ENCODE measurements at regions not wholly inside any gene's neighbourhood (a gene's known extent, or its start where the extent isn't known, plus 50 kb on each side); places are given as distances from the start of the nearest gene placed in this dataset.

DNA sequence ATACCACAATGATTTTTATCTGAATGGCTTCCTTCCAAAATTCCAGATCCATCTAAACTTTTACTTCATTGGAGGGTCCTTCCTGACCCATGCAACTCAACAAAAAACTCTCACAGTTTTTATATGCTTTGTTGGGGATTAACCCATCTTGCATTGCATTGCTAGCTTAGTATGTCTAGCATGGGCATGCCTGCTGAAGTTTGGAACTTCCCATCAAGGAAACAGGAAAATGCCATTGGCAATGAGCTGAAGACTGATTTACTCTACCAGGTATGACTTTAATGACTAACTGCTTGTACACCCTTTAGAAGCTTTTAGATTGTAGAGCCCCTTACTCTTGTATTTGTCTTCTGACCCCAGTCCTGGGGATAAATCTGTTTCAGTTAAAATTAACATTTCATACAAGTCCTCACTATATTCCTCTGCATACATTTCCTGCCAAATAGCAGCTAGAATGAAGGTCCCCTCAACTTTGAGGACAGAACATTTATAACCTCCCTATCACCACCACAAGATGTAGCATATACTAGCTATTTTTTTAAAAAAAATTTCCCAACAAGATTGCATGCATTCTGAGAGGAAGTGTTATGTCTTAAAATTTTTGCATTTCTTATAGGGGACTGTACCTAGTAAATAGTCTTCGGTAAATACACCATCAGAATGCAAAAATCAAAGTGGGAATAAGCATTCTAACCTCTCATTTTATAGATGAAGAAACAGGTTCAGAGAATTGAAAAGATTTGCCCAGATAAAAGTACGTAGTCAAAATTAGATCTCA lies 52.5 kb upstream of the ATXN3L start:
- Histone ChIP-seq H3K27me3 (ENCODE audit: insufficient read depth) (no peaks in the 10 kb centered on the region), H3K9me3 (no peaks in the 10 kb centered on the region), H3K79me2 (ENCODE audit: insufficient read depth) (no peaks in the 10 kb centered on the region), H3F3A (replicated peaks; ENCODE audit: insufficient read depth) (peaks cover 30% of the 10 kb centered on the region), H3K36me3 (replicated peaks in 1 of 2; ENCODE audit: control insufficient read depth in 1 of 2, insufficient read depth in 2 of 2, low read length in 1 of 2) (no peaks in the 10 kb centered on the region), H2AFZ (ENCODE audit: low read depth) (no peak overlapping the region), H3K27ac (ENCODE audit: low read depth in 2 of 2, low read length in 1 of 2) (peak overlapping the region in 1 of 2 experiments; percentile 94; a peak in 2 of 4 replicates), H3K4me3 (ENCODE audit: low read depth in 2 of 2, low read length in 1 of 2) (no peak overlapping the region), H3K9ac (no peak overlapping the region), H3K4me2 (no peak overlapping the region), H4K20me1 (ENCODE audit: insufficient read depth) (no peaks in the 10 kb centered on the region), H3K4me1 (ENCODE audit: control insufficient read depth in 1 of 2, insufficient read depth in 2 of 2, low read depth in 1 of 2, low read length in 1 of 2) (peaks cover 10 to 24% of the 10 kb centered on the region in 2 experiments), H3K9me2 (no peaks in the 10 kb centered on the region)
- POLR2A ChIA-PET, result no interaction called here
- TF ChIP-seq RCOR1 (IDR thresholded peaks at IDR 0.05; ENCODE audit: low read length) (no peak), SIN3A (IDR thresholded peaks at IDR 0.05; ENCODE audit: borderline replicate concordance, low read depth, low read length) (no peak), JUND (IDR thresholded peaks at IDR 0.05) (0 out of 2 replicates have a peak, but pooled peaks have one; percentile 1), FOXM1 (IDR thresholded peaks at IDR 0.05; ENCODE audit: low read depth) (no peak), NFIC (IDR thresholded peaks at IDR 0.05; ENCODE audit: borderline replicate concordance) (peak; percentile 50), TCF12 (IDR thresholded peaks at IDR 0.05) (0 out of 2 replicates have a peak, but pooled peaks have one; percentile 1), POLR2AphosphoS5 (IDR thresholded peaks at IDR 0.05; ENCODE audit: low read depth, low read length) (no peak)
- TF ChIP-seq, protein P1, sequence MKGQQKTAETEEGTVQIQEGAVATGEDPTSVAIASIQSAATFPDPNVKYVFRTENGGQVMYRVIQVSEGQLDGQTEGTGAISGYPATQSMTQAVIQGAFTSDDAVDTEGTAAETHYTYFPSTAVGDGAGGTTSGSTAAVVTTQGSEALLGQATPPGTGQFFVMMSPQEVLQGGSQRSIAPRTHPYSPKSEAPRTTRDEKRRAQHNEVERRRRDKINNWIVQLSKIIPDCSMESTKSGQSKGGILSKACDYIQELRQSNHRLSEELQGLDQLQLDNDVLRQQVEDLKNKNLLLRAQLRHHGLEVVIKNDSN (IDR thresholded peaks at IDR 0.05; ENCODE audit: borderline replicate concordance, low read depth), result no peak
- DNase-seq, result no peak
- 69% methylated on average over 2 of the region's 2 CpGs for WGBS (ENCODE audit: low lambda C conversion rate)
- CTCF ChIA-PET, result no interaction called here

DNA sequence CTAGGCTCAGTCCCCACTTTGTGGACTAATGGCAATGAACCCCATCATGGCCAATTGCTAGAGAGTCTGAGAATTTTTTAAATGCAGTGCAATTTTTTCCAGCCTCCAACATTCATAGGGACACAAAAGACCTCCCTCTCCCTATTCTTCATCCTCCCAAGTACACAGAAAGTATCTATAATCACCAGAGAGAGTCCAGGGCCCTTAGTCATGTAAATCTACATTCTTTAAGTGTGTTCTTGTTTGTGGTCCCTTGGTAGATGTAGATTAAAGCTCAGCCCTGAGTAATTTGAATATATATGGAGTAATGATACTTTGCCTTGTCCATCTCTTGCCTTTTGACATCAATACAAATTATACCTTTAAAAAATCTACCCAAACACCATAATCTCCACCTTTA lies 51.3 kb upstream of the ATXN3L start:
- Histone ChIP-seq H4K20me1 (ENCODE audit: insufficient read depth) (no peaks in the 10 kb centered on the region), H3K9ac (no peak overlapping the region), H3K36me3 (replicated peaks in 1 of 2; ENCODE audit: control insufficient read depth in 1 of 2, insufficient read depth in 2 of 2, low read length in 1 of 2) (no peaks in the 10 kb centered on the region), H3K9me3 (no peaks in the 10 kb centered on the region), H3K9me2 (no peaks in the 10 kb centered on the region), H3K79me2 (ENCODE audit: insufficient read depth) (no peaks in the 10 kb centered on the region), H3K4me3 (ENCODE audit: low read depth in 2 of 2, low read length in 1 of 2) (no peak overlapping the region), H2AFZ (ENCODE audit: low read depth) (no peak overlapping the region), H3F3A (replicated peaks; ENCODE audit: insufficient read depth) (peaks cover 18% of the 10 kb centered on the region), H3K4me1 (ENCODE audit: control insufficient read depth in 1 of 2, insufficient read depth in 2 of 2, low read depth in 1 of 2, low read length in 1 of 2) (peaks cover 2 to 12% of the 10 kb centered on the region in 2 experiments; a peak in 3 of 4 replicates), H3K4me2 (no peak overlapping the region), H3K27ac (ENCODE audit: low read depth in 2 of 2, low read length in 1 of 2) (peak overlapping the region in 1 of 2 experiments; percentile 94; a peak in 2 of 4 replicates), H3K27me3 (ENCODE audit: insufficient read depth) (no peaks in the 10 kb centered on the region)
- DNase-seq, result no peak
- ChIA-PET CTCF (interaction anchor here (1.0 kb wide), 1 partner anchor 18 kb away, joined by 3 read pairs; no protein-coding TSS in a partner anchor), POLR2A (no interaction called here)
- TF ChIP-seq SIN3A (IDR thresholded peaks at IDR 0.05; ENCODE audit: borderline replicate concordance, low read depth, low read length), result no peak

DNA sequence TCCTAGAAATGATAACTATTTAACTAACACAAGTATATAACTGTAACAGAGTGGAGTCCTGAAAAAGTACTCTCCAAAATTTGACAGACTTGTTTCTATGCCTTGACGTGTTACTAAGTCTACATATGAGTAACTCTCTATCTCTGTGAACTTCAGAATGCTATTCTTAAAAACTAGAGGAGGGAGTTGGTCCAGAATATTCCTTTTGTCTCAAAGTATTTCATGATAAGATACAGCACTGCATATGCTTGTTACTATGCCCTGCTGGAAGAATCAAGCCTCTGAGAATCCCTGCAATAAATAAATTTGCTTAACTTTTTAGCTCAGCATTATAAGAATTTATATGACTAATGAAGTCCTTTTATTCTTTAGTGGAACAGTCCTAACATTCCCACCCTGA lies 50.9 kb upstream of the ATXN3L start:
- H3K4me3 ChIP-seq (ENCODE audit: low read depth in 2 of 2, low read length in 1 of 2), result no peak overlapping the region
- H3K27ac ChIP-seq (ENCODE audit: low read depth in 2 of 2, low read length in 1 of 2), result peak overlapping the region in 1 of 2 experiments; percentile 94; a peak in 2 of 4 replicates
- no peak overlapping the region for H3K4me2 ChIP-seq
- H2AFZ ChIP-seq (ENCODE audit: low read depth), result peak overlapping the region; percentile 48; the same call in 1 of the 2 replicates
- peaks cover 0 to 10% of the 10 kb centered on the region in 2 experiments; a peak in 2 of 4 replicates for H3K4me1 ChIP-seq (ENCODE audit: control insufficient read depth in 1 of 2, insufficient read depth in 2 of 2, low read depth in 1 of 2, low read length in 1 of 2)
- no peaks in the 10 kb centered on the region for H3K9me2 ChIP-seq
- ChIA-PET CTCF (interaction anchor here (1.0 kb wide), 1 partner anchor 19 kb away, joined by 3 read pairs; no protein-coding TSS in a partner anchor), POLR2A (no interaction called here)
- H3K9ac ChIP-seq, result no peak overlapping the region
- H3F3A ChIP-seq (replicated peaks; ENCODE audit: insufficient read depth), result peaks cover 14% of the 10 kb centered on the region
- TF ChIP-seq GATA2 (CRISPR knock-in tag; IDR thresholded peaks at IDR 0.05) (no peak), TAF1 (IDR thresholded peaks at IDR 0.05; ENCODE audit: borderline replicate concordance, low read depth, low read length) (no peak), NRF1 (IDR thresholded peaks at IDR 0.05; ENCODE audit: low read depth, low read length) (no peak), TCF12 (IDR thresholded peaks at IDR 0.05) (no peak), FOXJ3 (CRISPR knock-in tag; IDR thresholded peaks at IDR 0.05) (no peak), GABPA (IDR thresholded peaks at IDR 0.05; ENCODE audit: low read depth) (no peak), RAD21 (IDR thresholded peaks at IDR 0.05; ENCODE audit: low read length) (no peak)
- H3K79me2 ChIP-seq (ENCODE audit: insufficient read depth), result no peaks in the 10 kb centered on the region
- 74% methylated on average over 1 of the region's 1 CpG for WGBS (ENCODE audit: low lambda C conversion rate)
- H3K27me3 ChIP-seq (ENCODE audit: insufficient read depth), result no peaks in the 10 kb centered on the region
- no peaks in the 10 kb centered on the region for H3K9me3 ChIP-seq
- H3K36me3 ChIP-seq (replicated peaks in 1 of 2; ENCODE audit: control insufficient read depth in 1 of 2, insufficient read depth in 2 of 2, low read length in 1 of 2), result no peaks in the 10 kb centered on the region
- no peaks in the 10 kb centered on the region for H4K20me1 ChIP-seq (ENCODE audit: insufficient read depth)
- no peak for DNase-seq
